ENCODE measurements at regions not wholly inside any gene's neighbourhood (a gene's known extent, or its start where the extent isn't known, plus 50 kb on each side); places are given as distances from the start of the nearest gene placed in this dataset.
"Not testable (repeated sequence)": the region's sequence is repeated elsewhere in the genome, so short reads cannot be mapped to it uniquely, and the experiment has no call there.

DNA sequence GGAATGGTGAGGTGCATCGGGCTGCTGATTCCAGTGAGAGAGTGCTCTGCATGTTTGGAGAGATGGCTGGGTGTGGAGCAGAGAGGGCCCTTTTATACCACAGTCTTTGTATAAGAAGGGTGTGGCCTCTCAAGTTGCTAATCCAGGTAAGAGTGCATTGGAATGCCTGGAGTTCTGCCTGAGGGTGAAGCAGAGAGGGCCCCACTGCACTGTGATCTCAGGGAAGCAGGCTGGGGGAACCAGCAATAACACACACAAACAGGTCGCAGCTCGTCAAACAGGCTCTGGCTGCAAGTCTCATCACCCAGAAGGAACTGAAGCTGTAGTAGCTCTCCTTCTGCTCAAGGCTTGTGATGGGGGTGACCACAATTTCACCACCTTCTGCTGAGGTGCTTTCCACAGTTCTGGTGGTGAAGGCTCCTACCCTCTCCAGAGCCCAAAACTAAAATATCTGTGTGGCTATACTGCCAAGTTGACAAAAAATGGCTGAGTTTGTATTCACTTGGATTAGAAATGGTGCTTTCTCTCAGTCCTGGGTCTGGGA, 687.4 kb upstream of the HS3ST1 start:
- TF ChIP-seq POLR2AphosphoS5 (IDR thresholded peaks at IDR 0.05) (no peak), POLR2A (IDR thresholded peaks at IDR 0.05) (no peak)
- TF ChIP-seq, protein P1, sequence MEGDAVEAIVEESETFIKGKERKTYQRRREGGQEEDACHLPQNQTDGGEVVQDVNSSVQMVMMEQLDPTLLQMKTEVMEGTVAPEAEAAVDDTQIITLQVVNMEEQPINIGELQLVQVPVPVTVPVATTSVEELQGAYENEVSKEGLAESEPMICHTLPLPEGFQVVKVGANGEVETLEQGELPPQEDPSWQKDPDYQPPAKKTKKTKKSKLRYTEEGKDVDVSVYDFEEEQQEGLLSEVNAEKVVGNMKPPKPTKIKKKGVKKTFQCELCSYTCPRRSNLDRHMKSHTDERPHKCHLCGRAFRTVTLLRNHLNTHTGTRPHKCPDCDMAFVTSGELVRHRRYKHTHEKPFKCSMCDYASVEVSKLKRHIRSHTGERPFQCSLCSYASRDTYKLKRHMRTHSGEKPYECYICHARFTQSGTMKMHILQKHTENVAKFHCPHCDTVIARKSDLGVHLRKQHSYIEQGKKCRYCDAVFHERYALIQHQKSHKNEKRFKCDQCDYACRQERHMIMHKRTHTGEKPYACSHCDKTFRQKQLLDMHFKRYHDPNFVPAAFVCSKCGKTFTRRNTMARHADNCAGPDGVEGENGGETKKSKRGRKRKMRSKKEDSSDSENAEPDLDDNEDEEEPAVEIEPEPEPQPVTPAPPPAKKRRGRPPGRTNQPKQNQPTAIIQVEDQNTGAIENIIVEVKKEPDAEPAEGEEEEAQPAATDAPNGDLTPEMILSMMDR (IDR thresholded peaks at IDR 0.05 in 8 of 11, conservative IDR thresholded peaks at IDR 0.05 in 3 of 11), result no peak
- H3K4me3 ChIP-seq, result no peak overlapping the region
- intact Hi-C loops (cut with DNase I; ENCODE audit: low total_unique reads), result no loop called here
- 72 to 92% (median 80%) methylated on average over 3 of the region's 3 CpGs for WGBS, 5 donors
- no peak overlapping the region for H3K27ac ChIP-seq
- no peaks in the 10 kb centered on the region for H3K36me3 ChIP-seq
- no peaks in the 10 kb centered on the region for H3K27me3 ChIP-seq (replicated peaks in 1 of 7)
- no peaks in the 10 kb centered on the region for H3K4me1 ChIP-seq
- H3K9me3 ChIP-seq, result peaks cover 0 to 42% (median 31%) of the 10 kb centered on the region in 8 donors
- DNase-seq, result no peak

DNA sequence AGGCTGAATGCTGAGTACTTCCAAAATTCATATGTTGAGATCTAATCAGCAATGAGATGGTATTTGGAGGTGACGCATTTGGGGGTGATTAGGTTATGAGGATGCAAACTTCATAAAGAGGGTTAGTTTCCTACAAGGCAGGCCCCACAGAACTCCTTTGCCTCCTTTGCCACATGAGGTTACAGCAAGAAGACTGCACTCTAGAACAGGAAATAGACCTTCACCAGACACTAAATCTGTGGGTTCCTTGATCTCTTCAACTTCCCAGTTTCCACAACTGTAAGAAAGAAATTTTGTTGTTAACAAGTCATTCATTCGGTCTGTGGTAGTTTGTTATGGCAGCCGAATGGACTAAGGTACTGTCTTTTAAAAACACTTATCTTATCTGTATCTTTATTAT, 681.9 kb upstream of the HS3ST1 start:
- peaks cover 0 to 42% (median 31%) of the 10 kb centered on the region in 8 donors for H3K9me3 ChIP-seq
- intact Hi-C loops (cut with DNase I; ENCODE audit: low total_unique reads), result no loop called here
- WGBS, 5 donors, result 58 to 79% (median 73%) methylated on average over 3 of the region's 3 CpGs
- no peaks in the 10 kb centered on the region for H3K36me3 ChIP-seq
- H3K4me1 ChIP-seq, result no peaks in the 10 kb centered on the region
- no peak overlapping the region for H3K4me3 ChIP-seq
- TF ChIP-seq POLR2AphosphoS5 (IDR thresholded peaks at IDR 0.05) (no peak), POLR2A (IDR thresholded peaks at IDR 0.05) (no peak)
- TF ChIP-seq, protein P1 (IDR thresholded peaks at IDR 0.05 in 8 of 11, conservative IDR thresholded peaks at IDR 0.05 in 3 of 11), result no peak
- no peak for DNase-seq
- H3K27ac ChIP-seq, result no peak overlapping the region
- H3K27me3 ChIP-seq (replicated peaks in 1 of 7), result no peaks in the 10 kb centered on the region

DNA sequence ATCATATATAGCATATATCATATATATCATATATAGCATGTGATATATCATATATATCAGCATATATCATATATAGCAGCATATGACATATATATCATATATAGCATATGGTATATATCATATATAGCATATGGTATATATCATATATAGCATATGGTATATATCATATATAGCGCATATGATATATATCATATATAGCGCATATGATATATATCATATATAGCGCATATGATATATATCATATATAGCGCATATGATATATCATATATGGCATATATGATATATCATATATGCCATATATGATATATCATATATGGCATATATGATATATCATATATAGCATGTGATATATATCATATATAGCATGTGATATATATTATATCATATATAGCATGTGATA, 680.4 kb upstream of the HS3ST1 start:
- H3K27me3 ChIP-seq (replicated peaks in 1 of 7); DNase-seq; intact Hi-C loops (cut with DNase I; ENCODE audit: low total_unique reads); H3K36me3 ChIP-seq; H3K4me3 ChIP-seq; H3K27ac ChIP-seq; H3K4me1 ChIP-seq: not testable (repeated sequence)
- H3K9me3 ChIP-seq, result peaks cover 0 to 30% (median 20%) of the 10 kb centered on the region in 8 donors
- 78 to 96% (median 94%) methylated on average over 4 of the region's 4 CpGs for WGBS, 5 donors

DNA sequence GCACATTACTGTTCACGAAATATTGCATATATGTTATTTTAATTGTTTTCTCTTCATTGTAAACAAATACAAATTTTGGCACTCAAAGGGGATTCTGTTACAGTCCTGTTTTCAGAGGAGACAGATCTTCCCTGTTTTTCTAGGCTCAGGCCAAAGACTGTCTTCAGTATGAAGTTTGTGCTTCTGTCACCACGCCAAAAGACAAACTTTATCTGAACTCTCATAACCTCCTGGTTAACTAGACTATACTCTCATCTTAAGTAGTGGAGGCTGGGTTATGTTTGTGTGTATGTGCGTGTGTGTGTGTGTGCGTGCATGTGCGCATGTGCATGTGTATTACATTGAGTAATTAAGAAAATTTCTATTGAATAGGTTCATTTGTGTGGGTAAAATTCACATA, 676.8 kb upstream of the HS3ST1 start:
- 83 to 87% (median 85%) methylated on average over 5 of the region's 5 CpGs for WGBS, 5 donors
- intact Hi-C loops (cut with DNase I; ENCODE audit: low total_unique reads), result no loop called here
- H3K4me1 ChIP-seq, result no peaks in the 10 kb centered on the region
- DNase-seq, result no peak
- H3K27ac ChIP-seq, result no peak overlapping the region
- no peaks in the 10 kb centered on the region for H3K36me3 ChIP-seq
- H3K4me3 ChIP-seq, result no peak overlapping the region
- no peaks in the 10 kb centered on the region for H3K27me3 ChIP-seq (replicated peaks in 1 of 7)
- H3K9me3 ChIP-seq, result peaks cover 0 to 5% (median 0%) of the 10 kb centered on the region in 8 donors
- TF ChIP-seq, protein P1 (IDR thresholded peaks at IDR 0.05 in 8 of 11, conservative IDR thresholded peaks at IDR 0.05 in 3 of 11), result no peak
- TF ChIP-seq POLR2AphosphoS5 (IDR thresholded peaks at IDR 0.05), result no peak
- TF ChIP-seq POLR2A (IDR thresholded peaks at IDR 0.05), result no peak

DNA sequence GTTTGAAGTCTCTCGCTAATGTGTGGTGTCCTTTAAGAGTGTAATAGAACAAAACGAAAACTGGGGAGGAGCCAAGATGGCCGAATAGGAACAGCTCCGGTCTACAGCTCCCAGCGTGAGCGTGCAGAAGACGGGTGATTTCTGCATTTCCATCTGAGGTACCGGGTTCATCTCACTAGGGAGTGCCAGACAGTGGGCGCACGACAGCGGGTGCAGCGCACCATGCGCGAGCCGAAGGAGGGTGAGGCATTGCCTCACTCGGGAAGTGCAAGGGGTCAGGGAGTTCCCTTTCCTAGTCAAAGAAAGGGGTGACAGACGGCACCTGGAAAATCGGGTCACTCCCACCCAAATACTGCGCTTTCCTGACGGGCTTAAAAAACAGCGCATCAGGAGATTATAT, 661.2 kb upstream of the HS3ST1 start:
- H3K27me3 ChIP-seq (replicated peaks in 1 of 7); H3K9me3 ChIP-seq; H3K27ac ChIP-seq; intact Hi-C loops (cut with DNase I; ENCODE audit: low total_unique reads); H3K4me3 ChIP-seq; H3K36me3 ChIP-seq; DNase-seq; H3K4me1 ChIP-seq: not testable (repeated sequence)
- WGBS, 5 donors, result 85 to 97% (median 89%) methylated on average over 18 to 21 of the region's 21 CpGs
